Activated naive CD4-positive, alpha-beta T cell treated with Interleukin-2 at 50 U/mL for 16 hours (primary cell): ENCODE measurements at regions not wholly inside any gene's neighbourhood (a gene's known extent, or its start where the extent isn't known, plus 50 kb on each side); places are given as distances from the start of the nearest gene placed in this dataset.
"Not testable (repeated sequence)": the region's sequence is repeated elsewhere in the genome, so short reads cannot be mapped to it uniquely, and the experiment has no call there.

Experiments used
- DNase-seq: peaks from one replicate; pipeline ENCODE4 v3.0.0-alpha.2; 2020

GRCh38 chr3:6468589-6468988, 392.3 kb upstream of the GRM7 start:
- DNase-seq, result no peak

GRCh38 chr3:6471744-6472143, 389.2 kb upstream of the GRM7 start:
- DNase-seq, result no peak

- DNase-seq, result not testable (repeated sequence)
These were observed 370.2 kb upstream of the GRM7 start for GRCh38 chr3:6490487-6491327.

- DNase-seq, result no peak
These were observed 369.1 kb upstream of the GRM7 start for GRCh38 chr3:6491768-6492167.

- no peak for DNase-seq
These were observed 368.6 kb upstream of the GRM7 start for GRCh38 chr3:6492306-6492705.

GRCh38 chr3:6498944-6499343, 362.0 kb upstream of the GRM7 start:
- DNase-seq, result not testable (repeated sequence)

- DNase-seq, result no peak
These were observed 356.6 kb upstream of the GRM7 start for GRCh38 chr3:6504347-6504746.

- DNase-seq, result no peak
These were observed 356.1 kb upstream of the GRM7 start for GRCh38 chr3:6504834-6505233.

- no peak for DNase-seq
These were observed 352.5 kb upstream of the GRM7 start for GRCh38 chr3:6508410-6508759.

GRCh38 chr3:6509576-6509975, 351.3 kb upstream of the GRM7 start:
- DNase-seq, result no peak

- DNase-seq, result no peak
These were observed 350.2 kb upstream of the GRM7 start for GRCh38 chr3:6510713-6511112.

- no peak for DNase-seq
These were observed 348.6 kb upstream of the GRM7 start for GRCh38 chr3:6512172-6512800.

GRCh38 chr3:6516143-6516542, 344.8 kb upstream of the GRM7 start:
- DNase-seq, result no peak

GRCh38 chr3:6516694-6517093, 344.2 kb upstream of the GRM7 start:
- no peak for DNase-seq

- no peak for DNase-seq
These were observed 342.1 kb upstream of the GRM7 start for GRCh38 chr3:6518709-6519345.

- DNase-seq, result no peak
These were observed 339.4 kb upstream of the GRM7 start for GRCh38 chr3:6521369-6522113.

- no peak for DNase-seq
These were observed 338.7 kb upstream of the GRM7 start for GRCh38 chr3:6522191-6522590.

GRCh38 chr3:6523043-6523442, 337.9 kb upstream of the GRM7 start:
- DNase-seq, result no peak

GRCh38 chr3:6524479-6524878, 336.4 kb upstream of the GRM7 start:
- DNase-seq, result no peak

GRCh38 chr3:6526321-6526720, 334.6 kb upstream of the GRM7 start:
- DNase-seq, result no peak

GRCh38 chr3:6526861-6527260, 334.1 kb upstream of the GRM7 start:
- DNase-seq, result no peak

- no peak for DNase-seq
These were observed 332.0 kb upstream of the GRM7 start for GRCh38 chr3:6528951-6529350.

- DNase-seq, result no peak
These were observed 329.8 kb upstream of the GRM7 start for GRCh38 chr3:6531153-6531552.

- no peak for DNase-seq
These were observed 328.8 kb upstream of the GRM7 start for GRCh38 chr3:6532101-6532500.
